ENCODE measurements at regions not wholly inside any gene's neighbourhood (a gene's known extent, or its start where the extent isn't known, plus 50 kb on each side); places are given as distances from the start of the nearest gene placed in this dataset.
A peak's percentile ranks its signal among the peaks of the same experiment; 100 is the strongest.

DNA sequence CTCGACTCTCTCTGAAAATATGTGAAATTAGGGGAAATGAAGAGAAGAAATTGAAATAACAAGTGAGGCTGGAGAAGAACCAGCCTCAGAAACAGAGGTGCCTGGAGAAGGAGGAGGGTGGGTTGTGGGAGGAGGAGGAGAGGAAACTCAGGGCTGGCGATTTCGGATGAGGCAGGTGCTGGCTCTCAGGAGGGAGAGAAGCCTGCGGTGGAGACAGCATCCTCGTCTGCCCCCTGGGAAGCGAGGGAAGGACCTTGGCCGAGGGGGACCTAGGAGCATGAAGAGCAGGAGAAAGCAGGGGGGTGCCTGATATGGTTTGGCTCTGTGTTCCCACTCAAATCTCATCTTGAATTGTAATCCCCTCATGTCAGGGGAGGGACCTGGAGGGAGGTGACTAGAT, 264.7 kb upstream of the TNRC6C start:
- DNase-seq (no peak), ATAC-seq (ENCODE audit: low read depth) (no peak)
- Mint-ChIP-seq H3K4me1 (peaks cover 23% of the 10 kb centered on the region), H3K27ac (no peak overlapping the region), H3K27me3 (peaks cover 32% of the 10 kb centered on the region), H3K9me3 (no peaks in the 10 kb centered on the region), H3K4me3 (no peak overlapping the region), H3K36me3 (no peaks in the 10 kb centered on the region)
- POLR2A ChIA-PET, result no interaction called here

DNA sequence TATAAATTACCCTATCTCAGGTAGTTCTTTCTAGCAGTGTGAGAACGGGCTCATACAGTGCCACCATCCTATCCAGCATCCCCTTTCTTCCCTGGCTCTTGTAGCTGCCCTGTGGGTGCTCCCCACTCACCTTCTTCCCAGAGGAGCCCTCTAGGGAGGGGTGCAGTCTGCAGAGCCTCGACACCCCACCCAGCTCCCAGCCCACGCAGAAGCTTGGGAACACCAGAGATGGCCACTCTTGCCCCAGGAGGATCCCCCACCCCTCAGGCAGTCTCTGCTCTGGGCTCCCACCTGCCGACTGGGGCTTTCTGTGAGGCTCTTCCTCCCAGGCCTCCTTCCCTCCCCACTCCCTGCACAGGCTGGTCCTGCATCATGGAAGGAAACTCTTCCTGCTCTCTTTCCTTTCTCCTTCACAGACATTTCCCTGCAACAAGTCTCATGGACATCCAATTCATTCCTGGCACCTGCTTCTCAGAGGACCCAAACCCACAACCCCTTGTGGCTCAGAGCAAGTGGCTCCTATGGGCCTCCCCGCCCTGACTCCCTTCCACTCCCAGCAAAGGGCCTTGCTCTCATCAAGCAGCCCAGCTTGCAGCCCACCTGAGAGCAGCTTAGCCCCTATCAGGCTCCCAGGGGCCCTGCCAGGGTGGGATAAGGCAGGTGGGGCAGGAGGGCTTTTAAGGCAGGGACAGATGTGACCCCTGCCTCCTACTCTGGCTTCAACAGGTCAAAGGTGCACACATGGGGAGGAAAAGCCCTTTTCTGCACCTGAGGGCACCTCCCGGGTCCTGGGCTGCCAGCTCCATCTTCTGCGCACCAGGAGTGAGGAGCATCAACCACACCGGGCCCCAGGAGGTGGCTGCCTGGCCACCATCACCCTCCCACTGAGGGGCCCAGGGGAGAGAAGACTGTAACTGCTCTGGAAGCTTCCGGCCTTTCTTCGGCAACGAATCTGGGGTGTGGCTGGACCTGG, 263.8 kb upstream of the TNRC6C start:
- Mint-ChIP-seq H3K9me3 (no peaks in the 10 kb centered on the region), H3K36me3 (no peaks in the 10 kb centered on the region), H3K4me1 (peaks cover 23% of the 10 kb centered on the region), H3K4me3 (no peak overlapping the region), H3K27me3 (peaks cover 29% of the 10 kb centered on the region), H3K27ac (peak overlapping the region; percentile 50)
- DNase-seq, result no peak
- ATAC-seq (ENCODE audit: low read depth), result no peak
- POLR2A ChIA-PET, result no interaction called here

DNA sequence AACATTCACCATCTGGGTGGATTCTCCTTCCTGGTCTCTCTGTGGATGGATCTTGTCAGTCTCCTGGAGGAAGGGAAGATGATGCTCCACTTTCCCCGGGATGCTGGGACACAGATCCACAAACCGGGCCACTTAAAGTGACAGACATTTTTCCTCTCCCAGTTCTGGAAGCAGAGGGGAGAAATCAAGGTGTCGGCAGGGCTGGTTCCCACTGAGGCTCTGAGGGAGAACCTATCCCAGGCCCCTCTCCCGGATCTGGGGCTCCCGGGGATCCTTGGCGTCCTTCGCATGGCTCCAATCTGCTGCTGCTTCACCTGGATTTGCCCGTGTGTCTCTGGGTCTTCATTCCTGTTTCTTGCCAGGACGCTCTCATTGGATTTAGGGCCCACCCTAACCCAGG, 263.1 kb upstream of the TNRC6C start:
- Mint-ChIP-seq H3K4me3 (no peak overlapping the region), H3K36me3 (no peaks in the 10 kb centered on the region), H3K4me1 (peaks cover 21% of the 10 kb centered on the region), H3K27me3 (peaks cover 29% of the 10 kb centered on the region), H3K9me3 (no peaks in the 10 kb centered on the region), H3K27ac (no peak overlapping the region)
- ATAC-seq (ENCODE audit: low read depth) (no peak), DNase-seq (no peak)
- POLR2A ChIA-PET, result no interaction called here

- H3K36me3 Mint-ChIP-seq, result no peaks in the 10 kb centered on the region
- peaks cover 17% of the 10 kb centered on the region for H3K4me1 Mint-ChIP-seq
- POLR2A ChIA-PET, result no interaction called here
- H3K4me3 Mint-ChIP-seq, result no peak overlapping the region
- no peak for DNase-seq
- no peak overlapping the region for H3K27ac Mint-ChIP-seq
- H3K27me3 Mint-ChIP-seq, result peaks cover 34% of the 10 kb centered on the region
- ATAC-seq (ENCODE audit: low read depth), result no peak
- peaks cover 2% of the 10 kb centered on the region for H3K9me3 Mint-ChIP-seq
Measured at GRCh38 chr17:77696151-77696720, 262.3 kb upstream of the TNRC6C start.

DNA sequence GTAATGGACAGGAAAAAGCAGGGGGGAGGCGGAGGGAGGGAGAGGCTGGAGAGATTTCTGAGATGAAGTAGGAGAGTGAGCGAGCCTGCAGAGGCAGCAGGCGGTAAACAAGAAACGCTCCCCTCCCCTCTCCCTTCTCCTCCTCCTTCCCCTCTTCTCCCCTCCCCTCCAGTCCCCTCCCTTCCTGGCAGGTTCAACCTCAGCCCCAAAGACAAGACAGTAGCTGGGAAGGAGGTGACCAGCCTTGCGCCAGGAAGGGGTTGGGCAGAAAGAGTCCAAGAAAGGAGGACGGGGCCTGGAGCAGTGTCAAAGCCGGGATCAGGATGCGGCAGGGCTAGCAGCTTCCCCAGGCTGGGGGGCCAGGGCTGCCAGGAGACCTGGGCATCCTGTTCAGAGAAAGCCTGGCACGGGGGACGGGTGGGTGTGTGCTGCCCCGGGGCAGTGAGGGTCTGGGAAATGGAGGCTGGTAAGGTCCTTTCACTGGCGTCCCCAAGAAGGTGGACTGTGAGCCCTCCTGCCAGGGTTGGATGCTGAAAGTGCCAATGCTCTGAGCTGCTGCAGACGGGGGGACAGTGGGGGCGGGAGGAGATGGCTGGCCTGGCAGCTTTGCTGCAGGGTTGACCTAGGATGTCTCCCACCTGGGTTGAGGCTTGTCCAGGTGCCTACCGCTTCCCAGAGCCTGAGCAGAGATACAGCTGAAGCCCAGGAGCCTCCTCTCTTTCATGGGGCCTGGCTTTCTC, 261.6 kb upstream of the TNRC6C start:
- no peak overlapping the region for H3K4me3 Mint-ChIP-seq
- no peaks in the 10 kb centered on the region for H3K36me3 Mint-ChIP-seq
- no peak for ATAC-seq (ENCODE audit: low read depth)
- H3K27me3 Mint-ChIP-seq, result peaks cover 31% of the 10 kb centered on the region
- no peak for DNase-seq
- H3K27ac Mint-ChIP-seq, result no peak overlapping the region
- peaks cover 11% of the 10 kb centered on the region for H3K4me1 Mint-ChIP-seq
- POLR2A ChIA-PET, result no interaction called here
- peaks cover 6% of the 10 kb centered on the region for H3K9me3 Mint-ChIP-seq

DNA sequence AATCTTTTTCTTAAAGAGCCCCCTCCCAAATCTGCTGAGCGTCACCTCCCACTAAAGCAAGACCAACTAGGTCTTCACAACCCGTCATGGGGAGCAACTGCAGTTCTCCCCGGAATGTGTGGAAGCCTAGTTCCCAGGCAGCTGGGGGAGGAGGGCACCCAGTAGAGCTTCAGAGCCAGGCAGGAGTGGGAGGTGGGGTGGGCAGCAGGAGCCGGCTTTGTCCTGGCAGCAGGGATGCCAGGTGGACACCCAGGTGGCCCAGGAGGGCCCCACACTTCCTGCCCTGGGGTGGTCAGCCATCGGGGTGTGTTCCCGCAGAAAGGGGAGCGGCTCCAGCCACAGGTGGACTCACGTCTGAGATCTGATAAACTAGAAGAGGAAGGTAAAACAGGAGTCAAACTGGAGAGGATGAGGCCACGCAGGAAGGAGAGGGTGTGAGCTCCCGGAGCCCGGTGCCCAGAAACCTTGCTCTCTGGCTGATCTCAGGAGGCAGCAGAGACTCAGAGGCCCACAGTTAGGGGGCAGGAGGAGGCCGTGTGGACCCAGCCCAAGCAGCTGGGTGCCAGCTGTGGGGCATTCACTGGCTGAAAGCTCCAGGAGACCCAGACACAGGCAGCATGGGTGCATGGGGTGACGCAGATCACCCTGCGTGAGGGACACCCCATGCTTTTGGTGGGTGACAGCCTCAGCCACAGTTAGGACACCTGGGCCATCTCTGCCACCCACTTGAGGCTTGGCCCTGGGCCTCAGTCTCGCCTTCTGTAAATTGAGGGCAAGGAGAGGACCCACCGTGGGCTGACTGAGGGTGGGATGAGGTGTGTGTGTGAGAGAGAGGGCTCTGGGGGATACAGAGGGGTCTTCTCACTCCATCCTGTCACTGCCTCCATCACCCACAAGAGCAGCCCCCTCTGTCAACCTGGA, 260.8 kb upstream of the TNRC6C start:
- no peak overlapping the region for H3K27ac Mint-ChIP-seq
- peaks cover 12% of the 10 kb centered on the region for H3K9me3 Mint-ChIP-seq
- DNase-seq, result no peak
- POLR2A ChIA-PET, result no interaction called here
- no peak for ATAC-seq (ENCODE audit: low read depth)
- no peaks in the 10 kb centered on the region for H3K36me3 Mint-ChIP-seq
- H3K27me3 Mint-ChIP-seq, result peaks cover 31% of the 10 kb centered on the region
- no peak overlapping the region for H3K4me3 Mint-ChIP-seq
- peaks cover 3% of the 10 kb centered on the region for H3K4me1 Mint-ChIP-seq

DNA sequence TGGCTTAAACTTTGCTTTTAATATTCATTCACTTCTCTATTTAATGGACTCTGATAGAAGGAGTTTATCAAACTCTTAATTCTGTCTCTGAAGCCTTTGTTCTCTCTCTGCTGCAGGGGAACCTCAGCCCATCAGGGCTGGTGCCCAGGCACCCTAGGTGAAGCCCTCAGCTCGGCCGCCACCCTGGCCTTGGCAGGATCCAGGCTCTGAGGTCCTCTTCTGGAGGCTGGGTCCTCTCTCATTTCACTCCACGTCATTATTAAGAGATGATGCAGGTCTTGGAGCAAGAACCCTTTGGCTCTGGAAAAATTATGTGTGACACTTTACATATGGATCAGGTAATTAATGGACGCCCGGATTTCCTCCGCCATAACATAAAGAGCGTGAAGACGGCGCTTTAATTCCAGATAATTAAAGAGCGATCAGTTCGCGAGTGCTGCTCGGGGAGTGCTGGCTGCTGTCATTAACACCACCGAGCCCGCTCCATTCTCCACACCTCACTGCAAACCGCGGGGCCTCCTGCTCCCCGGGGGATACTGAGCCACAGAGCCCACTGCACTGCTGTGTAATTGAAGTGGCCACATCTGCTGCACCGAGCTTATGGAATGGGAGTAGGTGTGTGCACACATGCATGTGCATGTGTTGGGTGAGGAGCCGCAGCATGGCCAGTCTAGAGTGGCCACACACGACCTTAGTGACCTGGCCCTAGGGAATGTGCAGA, 259.4 kb upstream of the TNRC6C start:
- ATAC-seq (ENCODE audit: low read depth) (no peak), DNase-seq (no peak)
- H3K4me3 Mint-ChIP-seq, result no peak overlapping the region
- H3K36me3 Mint-ChIP-seq, result peaks cover 3% of the 10 kb centered on the region
- H3K9me3 Mint-ChIP-seq, result peaks cover 22% of the 10 kb centered on the region
- POLR2A ChIA-PET, result no interaction called here
- H3K27me3 Mint-ChIP-seq, result peaks cover 28% of the 10 kb centered on the region
- H3K27ac Mint-ChIP-seq, result no peak overlapping the region
- peaks cover 3% of the 10 kb centered on the region for H3K4me1 Mint-ChIP-seq

GRCh38 chr17:77700165-77700881, 258.2 kb upstream of the TNRC6C start:
- peaks cover 25% of the 10 kb centered on the region for H3K9me3 Mint-ChIP-seq
- POLR2A ChIA-PET, result no interaction called here
- H3K27ac Mint-ChIP-seq, result no peak overlapping the region
- no peak overlapping the region for H3K4me3 Mint-ChIP-seq
- H3K27me3 Mint-ChIP-seq, result peaks cover 21% of the 10 kb centered on the region
- peaks cover 3% of the 10 kb centered on the region for H3K36me3 Mint-ChIP-seq
- peaks cover 3% of the 10 kb centered on the region for H3K4me1 Mint-ChIP-seq
- no peak for ATAC-seq (ENCODE audit: low read depth)
- DNase-seq, result no peak

GRCh38 chr17:77701996-77702395, 256.5 kb upstream of the TNRC6C start:
- no peaks in the 10 kb centered on the region for H3K4me1 Mint-ChIP-seq
- DNase-seq, result no peak
- peaks cover 3% of the 10 kb centered on the region for H3K36me3 Mint-ChIP-seq
- no peak overlapping the region for H3K27ac Mint-ChIP-seq
- H3K4me3 Mint-ChIP-seq, result no peak overlapping the region
- no peak for ATAC-seq (ENCODE audit: low read depth)
- POLR2A ChIA-PET, result no interaction called here
- peaks cover 35% of the 10 kb centered on the region for H3K9me3 Mint-ChIP-seq
- H3K27me3 Mint-ChIP-seq, result peaks cover 10% of the 10 kb centered on the region

- POLR2A ChIA-PET, result no interaction called here
- Mint-ChIP-seq H3K4me3 (no peak overlapping the region), H3K4me1 (no peaks in the 10 kb centered on the region), H3K27ac (no peak overlapping the region), H3K27me3 (peaks cover 7% of the 10 kb centered on the region), H3K9me3 (peaks cover 36% of the 10 kb centered on the region), H3K36me3 (peaks cover 3% of the 10 kb centered on the region)
- ATAC-seq (ENCODE audit: low read depth) (no peak), DNase-seq (no peak)
Measured at GRCh38 chr17:77704048-77704815, 254.3 kb upstream of the TNRC6C start.

- no peak overlapping the region for H3K27ac Mint-ChIP-seq
- no peak overlapping the region for H3K4me3 Mint-ChIP-seq
- DNase-seq (no peak), ATAC-seq (ENCODE audit: low read depth) (no peak)
- POLR2A ChIA-PET, result no interaction called here
- peaks cover 3% of the 10 kb centered on the region for H3K27me3 Mint-ChIP-seq
- peaks cover 3% of the 10 kb centered on the region for H3K36me3 Mint-ChIP-seq
- peaks cover 30% of the 10 kb centered on the region for H3K9me3 Mint-ChIP-seq
- H3K4me1 Mint-ChIP-seq, result no peaks in the 10 kb centered on the region
Measured at GRCh38 chr17:77706938-77707337, 251.6 kb upstream of the TNRC6C start.

Data from activated naive CD8-positive, alpha-beta T cell treated with anti-CD3 and anti-CD28 coated beads, Interleukin-2, amount 10 ng/mL, durations not matched to agents 7 days and 5 days (primary cell).